HG03378 (cell line): ENCODE measurements at regions not wholly inside any gene's neighbourhood (a gene's known extent, or its start where the extent isn't known, plus 50 kb on each side); places are given as distances from the start of the nearest gene placed in this dataset.

Experiments
- ATAC-seq: cut with Tn5 transposase; IDR thresholded peaks from one replicate; pipeline ENCODE4 v1.9.1; 2021; ENCODE audit warnings: mild to moderate bottlenecking, moderate library complexity; ENCODE audit not compliant: unreplicated experiment

GRCh38 chr12:107318806-107319532, 225.6 kb upstream of the CRY1 start:
- no peak for ATAC-seq

DNA sequence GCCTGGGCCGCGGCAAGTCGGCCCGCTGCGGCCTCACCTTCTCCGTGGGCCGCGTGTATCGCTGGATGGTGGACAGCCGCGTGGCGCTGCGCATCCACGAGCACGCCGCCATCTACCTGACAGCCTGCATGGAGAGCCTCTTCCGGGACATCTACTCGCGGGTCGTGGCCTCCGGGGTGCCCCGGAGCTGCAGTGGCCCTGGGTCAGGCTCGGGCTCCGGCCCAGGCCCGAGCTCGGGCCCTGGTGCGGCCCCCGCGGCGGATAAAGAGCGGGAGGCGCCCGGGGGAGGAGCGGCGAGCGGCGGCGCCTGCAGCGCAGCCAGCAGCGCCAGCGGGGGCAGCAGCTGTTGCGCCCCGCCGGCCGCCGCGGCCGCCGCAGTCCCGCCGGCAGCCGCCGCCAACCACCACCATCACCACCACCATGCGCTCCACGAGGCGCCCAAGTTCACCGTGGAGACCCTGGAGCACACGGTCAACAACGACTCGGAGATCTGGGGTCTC, 226.2 kb upstream of the CRY1 start:
- no peak for ATAC-seq

DNA sequence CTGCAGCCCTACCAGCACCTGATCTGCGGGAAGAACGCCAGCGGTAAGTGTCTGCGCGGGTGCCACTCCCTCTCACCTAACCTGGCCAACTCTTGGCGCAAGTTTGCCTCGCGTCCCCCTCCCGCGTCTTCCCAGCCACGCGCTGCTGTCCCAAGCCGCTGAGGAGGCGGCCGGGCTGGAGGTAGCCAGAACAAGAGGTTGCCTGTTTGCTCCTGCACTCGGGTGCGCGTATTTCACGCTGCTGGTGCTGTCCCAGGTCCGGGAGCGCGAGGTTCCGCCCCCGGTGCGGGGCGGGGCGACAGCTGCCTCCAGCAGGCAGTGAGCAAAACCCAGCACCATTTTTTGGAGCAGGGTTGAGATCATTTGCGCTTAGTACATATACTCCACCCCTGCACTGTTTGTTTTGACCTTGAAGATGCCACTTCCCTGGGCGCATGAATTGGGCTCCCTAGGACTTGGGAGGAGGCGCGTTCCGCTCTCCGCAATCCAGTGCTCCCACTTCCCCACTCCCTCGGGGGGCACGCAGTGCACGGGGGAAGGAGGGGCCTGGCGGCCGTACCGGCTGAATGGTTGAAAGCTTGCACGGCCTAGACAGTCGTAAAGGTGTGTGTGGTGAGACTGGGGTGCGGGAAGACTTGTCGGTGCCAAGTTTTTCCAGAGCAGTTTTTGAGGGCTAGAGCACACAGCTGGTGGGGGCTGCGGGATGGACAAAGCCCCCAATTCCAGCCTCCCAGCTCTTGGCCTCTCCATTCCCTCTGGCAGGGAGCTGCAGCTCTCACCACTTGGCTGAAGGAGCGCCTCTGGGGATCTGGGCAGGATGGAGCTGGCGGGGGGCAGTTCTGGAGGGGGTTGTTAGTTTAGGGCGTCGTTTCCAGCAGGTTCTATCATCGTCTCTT, 226.9 kb upstream of the CRY1 start:
- ATAC-seq, result no peak

DNA sequence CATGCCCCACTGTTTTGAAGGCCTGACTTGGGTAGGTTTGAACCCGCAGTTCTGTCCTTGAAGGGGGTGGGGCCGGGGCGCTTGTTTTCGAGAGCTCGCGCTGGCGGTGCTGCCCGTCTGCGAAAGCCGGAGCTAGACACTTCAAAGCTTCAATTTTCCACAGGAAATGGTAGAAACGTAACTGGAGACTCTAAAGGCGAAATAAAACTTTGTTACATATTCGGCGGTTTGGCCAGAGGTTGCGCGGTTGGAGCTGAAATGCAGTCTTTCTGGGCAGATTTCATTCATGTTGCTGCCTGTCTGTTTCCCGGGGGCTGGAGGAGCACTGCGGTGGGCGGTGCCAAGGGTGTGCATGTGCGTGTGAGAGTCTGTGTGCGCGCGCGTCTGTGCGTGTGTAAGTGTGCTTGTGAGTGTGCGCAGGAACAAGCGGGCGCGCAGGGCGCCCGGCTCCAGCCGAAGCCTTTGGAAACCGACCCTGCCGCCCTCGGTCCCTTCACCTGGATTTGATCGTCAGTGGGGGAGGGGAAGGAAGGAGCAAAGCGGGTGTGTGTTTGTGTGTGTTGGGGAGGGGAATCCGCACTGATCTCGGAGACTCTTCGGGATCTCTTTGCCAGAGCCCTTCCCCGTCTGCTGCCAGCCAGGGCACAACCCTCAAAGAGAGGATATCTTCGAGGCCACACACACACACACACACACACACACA, 227.7 kb upstream of the CRY1 start:
- no peak for ATAC-seq

DNA sequence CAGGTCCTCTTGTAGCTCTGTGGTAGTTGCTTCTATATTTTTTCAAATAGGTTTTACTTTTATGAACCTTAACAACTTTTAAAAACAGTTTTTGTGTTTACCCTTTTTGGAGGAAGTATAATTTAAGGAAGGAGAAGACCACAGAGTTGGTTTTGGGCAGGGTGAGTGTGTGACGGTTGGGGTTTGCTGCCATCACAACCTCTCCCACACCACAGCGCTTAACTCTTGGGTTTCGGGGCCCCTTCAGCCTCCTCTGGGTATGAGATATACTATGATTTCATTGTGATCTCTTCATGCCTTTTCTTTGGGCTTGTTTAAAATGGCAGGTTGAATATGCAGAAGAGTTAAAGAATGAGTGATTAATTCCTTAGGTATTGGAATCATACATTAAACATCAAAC, 228.7 kb upstream of the CRY1 start:
- ATAC-seq, result no peak

- no peak for ATAC-seq
Observed at GRCh38 chr12:107325075-107325608, 231.8 kb upstream of the CRY1 start.

- ATAC-seq, result no peak
Observed at GRCh38 chr12:107326237-107326636, 232.9 kb upstream of the CRY1 start.

DNA sequence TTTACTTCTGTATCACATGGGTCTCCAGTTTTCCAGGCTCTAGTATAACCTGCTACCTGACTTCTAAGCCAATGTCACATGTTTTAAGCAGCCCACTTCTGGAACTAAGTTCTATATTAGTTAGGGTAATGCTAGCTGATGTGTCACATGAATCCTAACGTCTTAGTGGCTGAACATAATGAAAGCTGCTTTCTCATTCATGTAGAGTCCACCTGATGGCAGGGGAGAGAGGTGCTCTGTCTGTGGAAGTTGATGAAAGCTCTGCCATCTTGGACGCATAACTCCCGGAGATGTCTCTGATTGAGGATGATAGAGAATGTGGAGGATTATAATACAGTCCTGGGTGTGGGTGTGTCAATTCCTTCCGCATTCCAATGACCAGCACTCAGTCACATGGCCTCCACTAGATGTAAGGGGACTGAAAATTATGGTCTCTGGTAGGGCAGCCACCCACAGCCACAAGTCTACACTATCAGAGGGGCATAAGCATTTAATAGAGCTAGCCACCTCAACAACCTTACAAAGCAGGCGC, 234.4 kb upstream of the CRY1 start:
- ATAC-seq, result no peak

DNA sequence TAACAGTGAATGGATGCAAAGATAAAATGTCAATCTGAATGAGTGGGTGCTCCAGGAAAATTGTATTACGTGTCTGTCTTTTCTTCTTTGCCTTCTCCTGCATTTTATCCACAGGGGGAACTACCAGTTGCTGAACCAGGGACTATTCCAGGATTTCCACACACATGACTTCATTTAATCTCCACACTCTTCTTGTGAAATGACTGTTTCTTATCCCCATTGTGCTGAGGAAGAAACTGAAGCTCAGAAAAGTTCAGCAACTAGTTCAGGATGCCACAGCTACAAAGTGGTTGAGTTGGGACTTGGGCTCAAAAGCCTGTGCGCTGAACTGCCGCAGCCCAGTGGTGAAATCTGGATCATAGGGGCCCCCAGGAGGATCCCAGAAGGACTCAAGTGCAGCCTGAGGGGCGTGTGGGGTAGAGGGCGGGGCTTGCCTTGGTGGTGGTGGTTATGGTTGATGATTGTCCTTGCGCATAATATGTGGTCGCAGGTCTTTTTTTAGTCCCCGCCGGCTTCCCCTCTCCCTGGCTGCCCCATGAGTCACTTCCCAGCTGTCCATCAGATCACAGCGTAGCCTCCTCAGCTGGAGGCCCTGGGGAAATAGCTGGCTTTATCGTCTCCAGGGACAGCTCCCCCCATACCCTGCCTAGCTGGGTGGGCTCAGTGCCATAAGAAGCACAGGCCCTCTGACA, 235.2 kb upstream of the CRY1 start:
- ATAC-seq, result no peak

DNA sequence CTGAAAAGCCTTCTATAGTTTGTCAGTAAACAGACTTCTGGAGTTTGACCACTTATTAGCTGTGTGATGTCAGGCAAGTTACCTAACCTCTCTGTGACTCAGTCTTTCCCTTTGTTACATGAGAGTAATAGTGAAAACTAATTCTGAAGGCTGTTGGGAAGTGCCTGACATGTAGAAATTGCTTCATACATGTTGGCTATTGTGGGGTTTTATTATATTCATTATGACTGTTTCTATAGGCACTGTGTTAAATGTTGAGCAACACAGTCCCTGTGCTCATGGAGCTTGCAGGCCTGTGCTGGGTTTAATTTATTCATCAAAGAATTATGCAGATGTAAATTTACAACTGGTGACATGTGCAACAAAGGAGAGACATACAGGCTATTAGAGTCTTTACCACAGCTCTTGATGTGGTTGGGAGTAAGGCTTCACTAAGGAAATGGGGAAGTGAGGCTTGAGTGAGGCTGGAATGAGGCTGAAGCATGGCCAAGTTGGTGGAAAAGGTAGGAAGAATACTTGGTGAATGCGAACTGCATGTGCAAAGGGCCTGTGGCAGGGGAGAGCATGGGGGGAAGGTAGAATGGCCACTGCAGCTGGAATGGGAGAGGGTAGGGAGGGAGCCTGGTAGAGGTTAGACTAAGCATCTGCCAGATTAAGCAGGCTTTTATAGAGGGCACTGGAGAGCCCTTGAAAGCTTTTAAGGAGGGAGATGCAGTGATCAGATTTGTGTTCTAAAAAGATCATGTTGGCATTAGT, 236.4 kb upstream of the CRY1 start:
- ATAC-seq, result no peak

DNA sequence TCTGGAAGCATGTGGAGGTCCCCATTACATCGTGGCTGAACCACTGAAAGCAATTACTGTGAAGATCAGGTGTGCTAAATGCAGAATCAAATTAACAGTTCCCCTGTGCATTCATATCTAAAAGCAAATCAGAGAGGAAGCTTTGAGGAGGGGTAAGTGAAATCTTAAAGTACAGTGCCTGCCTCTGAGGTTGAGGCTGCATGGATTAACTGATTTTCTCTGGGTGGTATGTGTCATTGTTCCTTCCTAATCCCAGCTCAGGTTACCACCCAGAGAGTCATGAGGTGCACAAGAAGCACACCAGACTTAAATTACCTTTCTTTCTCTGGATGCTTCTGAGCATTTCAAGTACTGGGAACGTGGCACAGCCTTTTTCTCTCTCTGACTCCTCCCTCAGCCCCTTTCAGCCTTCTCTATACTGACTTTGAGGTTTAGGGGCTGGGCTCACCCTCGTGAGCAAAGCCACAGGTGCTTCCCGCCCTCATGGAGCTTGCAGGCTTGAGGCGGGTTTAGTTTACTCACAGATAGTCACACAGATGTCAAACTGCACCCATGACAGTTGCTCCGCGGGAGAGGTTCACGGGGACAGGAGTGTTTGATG, 237.6 kb upstream of the CRY1 start:
- no peak for ATAC-seq

DNA sequence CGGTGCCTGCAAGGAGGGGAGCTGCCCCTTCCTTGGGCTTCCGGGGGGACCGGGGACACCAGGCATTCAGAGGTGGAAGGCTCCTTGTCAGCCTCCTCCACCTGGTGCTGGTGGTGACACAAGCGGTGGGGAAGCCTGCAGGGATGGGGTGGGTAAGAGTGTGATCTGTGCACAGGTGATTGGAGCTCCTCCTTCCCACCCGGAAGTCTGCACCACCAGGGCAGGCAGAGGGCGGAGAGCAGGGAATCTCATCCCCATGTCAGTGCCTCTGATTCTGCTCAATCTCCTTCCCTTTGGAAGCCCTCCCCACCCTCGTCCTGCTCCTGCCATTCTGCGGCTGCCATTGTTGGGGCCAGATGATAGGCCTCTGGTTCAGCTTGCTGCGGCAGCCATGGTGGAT, 238.1 kb upstream of the CRY1 start:
- ATAC-seq, result no peak

- ATAC-seq, result no peak
Observed at GRCh38 chr12:107331912-107332311, 238.6 kb upstream of the CRY1 start.

DNA sequence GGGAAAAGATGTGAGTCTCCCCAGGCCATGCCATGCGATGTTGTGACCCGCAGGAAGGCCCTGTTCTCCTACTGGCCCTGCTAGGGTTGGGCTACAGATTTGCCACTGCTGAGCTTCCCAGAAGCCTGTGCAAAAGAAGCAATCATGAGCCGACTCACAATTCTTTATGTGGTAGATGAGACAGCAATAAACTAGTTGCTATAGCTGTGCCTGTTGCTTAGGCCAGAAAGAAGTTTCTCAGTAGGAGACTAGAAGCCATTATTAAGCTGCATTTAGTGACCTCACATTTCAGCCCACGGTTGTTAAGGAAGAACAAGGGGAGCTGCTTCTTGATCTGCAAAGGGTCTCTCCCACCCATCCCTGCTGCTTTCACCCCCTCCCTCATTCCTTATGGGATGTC, 239.4 kb upstream of the CRY1 start:
- ATAC-seq, result no peak

GRCh38 chr12:107335802-107336570, 242.6 kb upstream of the CRY1 start:
- no peak for ATAC-seq

DNA sequence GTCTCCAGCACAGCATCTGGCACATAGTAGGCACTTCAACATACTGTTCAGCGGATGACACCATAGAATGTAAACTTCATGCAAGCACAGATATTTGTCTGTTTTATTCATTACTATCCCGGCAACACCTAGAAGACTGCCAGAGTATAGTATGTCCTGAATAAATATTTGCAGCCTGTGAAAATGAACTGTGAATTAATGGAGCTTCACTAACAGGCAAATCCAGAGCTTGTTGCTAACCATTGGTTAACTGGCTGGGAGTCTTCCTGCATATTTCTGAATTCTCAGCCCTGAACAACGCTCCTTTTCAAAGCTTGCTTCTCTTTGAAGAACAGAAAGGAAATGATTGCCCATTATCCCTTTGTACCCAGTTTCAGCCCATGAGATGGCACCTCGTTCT, 243.3 kb upstream of the CRY1 start:
- no peak for ATAC-seq

DNA sequence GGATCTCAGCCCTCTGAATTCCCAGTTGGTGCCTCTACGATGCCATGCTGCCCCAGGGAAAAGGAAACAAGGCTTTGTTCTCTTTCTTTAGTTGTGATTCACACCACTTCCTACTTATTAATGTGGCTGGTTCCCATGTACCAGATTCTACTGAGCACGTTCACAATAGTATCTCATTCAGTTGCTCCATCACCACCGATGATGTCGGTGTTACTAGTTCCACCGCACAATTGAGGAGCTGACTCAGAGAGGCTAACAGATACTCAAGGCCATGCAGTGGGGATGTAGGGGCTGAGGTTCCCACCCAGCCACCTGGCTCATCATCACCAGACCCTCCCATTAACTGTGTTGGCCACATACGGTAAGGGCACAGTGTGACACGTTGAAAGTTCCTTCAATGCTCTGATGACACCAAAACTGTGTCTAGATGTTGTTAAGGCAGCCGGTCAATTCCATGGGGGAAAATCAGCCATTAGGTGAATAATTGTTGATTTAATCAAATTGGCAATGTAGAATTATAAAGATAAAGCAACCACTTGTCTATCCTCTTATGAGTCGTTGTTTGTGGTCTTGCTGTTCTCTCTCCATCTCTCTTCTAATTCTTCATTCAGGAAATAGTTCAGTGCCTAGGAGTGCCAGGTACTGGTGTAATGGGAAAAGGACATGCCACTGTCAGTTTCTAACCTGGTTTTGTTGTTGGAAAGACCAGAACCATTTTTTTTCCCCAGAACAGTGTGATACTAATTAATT, 244.2 kb upstream of the CRY1 start:
- no peak for ATAC-seq

GRCh38 chr12:107339487-107339886, 246.1 kb upstream of the CRY1 start:
- ATAC-seq, result no peak
